Left ventricle myocardium inferior (tissue), 1 donor: ENCODE measurements at regions not wholly inside any gene's neighbourhood (a gene's known extent, or its start where the extent isn't known, plus 50 kb on each side); places are given as distances from the start of the nearest gene placed in this dataset.

ENCODE experiments used
- DNase-seq: peaks from one replicate; pipeline ENCODE4 v3.0.0-alpha.2; 2020
- H3K27ac ChIP-seq: fragments of 200-600 bp; replicated peaks from 2 replicates; pipeline ENCODE4 v1.8.0; 2021
- H3K27me3 ChIP-seq: fragments of 200-600 bp; 2 replicates; pipeline ENCODE4 v1.8.0; 2021; ENCODE audit warnings: low read depth
- H3K36me3 ChIP-seq: fragments of 200-600 bp; 2 replicates; pipeline ENCODE4 v1.8.0; 2021
- H3K4me1 ChIP-seq: fragments of 200-600 bp; 2 replicates; pipeline ENCODE4 v1.8.0; 2021
- H3K4me3 ChIP-seq: fragments of 200-600 bp; 2 replicates; pipeline ENCODE4 v1.8.0; 2021; ENCODE audit warnings: mild to moderate bottlenecking, moderate library complexity
- H3K9me3 ChIP-seq: fragments of 200-600 bp; replicated peaks from 2 replicates; pipeline ENCODE4 v1.8.0; 2021
- CTCF ChIP-seq: fragments of 200-600 bp; IDR thresholded peaks from 2 replicates; pipeline ENCODE4 v1.8.0; 2021; ENCODE audit warnings: antibody characterized with exemption, mild to moderate bottlenecking, borderline replicate concordance
- intact Hi-C: fragments of 100-400 bp; cut with micrococcal nuclease; formaldehyde crosslinking; loops from one replicate; pipeline ENCODE4 v1.11.0; 2022
- donor health status: DM: no; HTN: yes; CAD: no; lungs with severe emphysema.

- H3K27ac ChIP-seq = no peak overlapping the region
- H3K27me3 ChIP-seq = peaks cover 99% of the 10 kb centered on the region
- no peak overlapping the region for H3K4me3 ChIP-seq
- TF ChIP-seq CTCF = no peak
- no peaks in the 10 kb centered on the region for H3K4me1 ChIP-seq
- intact Hi-C loops = no loop called here
- H3K36me3 ChIP-seq = no peaks in the 10 kb centered on the region
- DNase-seq = no peak
- no peaks in the 10 kb centered on the region for H3K9me3 ChIP-seq
Observed at GRCh38 chr10:128275388-128276177, 149.4 kb upstream of the MKI67 start.

- no peaks in the 10 kb centered on the region for H3K9me3 ChIP-seq
- no peak overlapping the region for H3K4me3 ChIP-seq
- no peak overlapping the region for H3K27ac ChIP-seq
- no peaks in the 10 kb centered on the region for H3K36me3 ChIP-seq
- no peak for DNase-seq
- H3K27me3 ChIP-seq = peaks cover 97% of the 10 kb centered on the region
- no peaks in the 10 kb centered on the region for H3K4me1 ChIP-seq
- intact Hi-C loops = no loop called here
- TF ChIP-seq CTCF = no peak
Observed at GRCh38 chr10:128277267-128277840, 151.1 kb upstream of the MKI67 start.

- Histone ChIP-seq H3K27ac (no peak overlapping the region), H3K36me3 (no peaks in the 10 kb centered on the region), H3K27me3 (peaks cover 92% of the 10 kb centered on the region), H3K4me3 (no peak overlapping the region), H3K9me3 (no peaks in the 10 kb centered on the region), H3K4me1 (no peaks in the 10 kb centered on the region)
- no peak for TF ChIP-seq CTCF
- DNase-seq = no peak
- intact Hi-C loops = no loop called here
Observed at GRCh38 chr10:128278362-128278761, 152.1 kb upstream of the MKI67 start.

GRCh38 chr10:128280271-128280670 is 154.0 kb upstream of the MKI67 start:
- TF ChIP-seq CTCF = no peak
- intact Hi-C loops = no loop called here
- H3K27me3 ChIP-seq = peaks cover 93% of the 10 kb centered on the region
- no peaks in the 10 kb centered on the region for H3K9me3 ChIP-seq
- H3K4me1 ChIP-seq = no peaks in the 10 kb centered on the region
- H3K4me3 ChIP-seq = no peak overlapping the region
- DNase-seq = no peak
- H3K36me3 ChIP-seq = no peaks in the 10 kb centered on the region
- H3K27ac ChIP-seq = no peak overlapping the region

- Histone ChIP-seq H3K36me3 (no peaks in the 10 kb centered on the region), H3K27me3 (peaks cover 93% of the 10 kb centered on the region), H3K9me3 (no peaks in the 10 kb centered on the region), H3K27ac (no peak overlapping the region), H3K4me1 (no peaks in the 10 kb centered on the region), H3K4me3 (no peak overlapping the region)
- intact Hi-C loops = no loop called here
- TF ChIP-seq CTCF = no peak
- DNase-seq = no peak
Observed at GRCh38 chr10:128281343-128281742, 155.1 kb upstream of the MKI67 start.
